Subcutaneous abdominal adipose tissue (tissue), 5 donors: ENCODE measurements at regions not wholly inside any gene's neighbourhood (a gene's known extent, or its start where the extent isn't known, plus 50 kb on each side); places are given as distances from the start of the nearest gene placed in this dataset.

Experiments used
- H3K27ac ChIP-seq: one replicate; pipeline ENCODE4 v1.7.0; 2013; ENCODE audit warnings: low read depth, mild to moderate bottlenecking, inconsistent platforms, low read length, moderate library complexity
- H3K27me3 ChIP-seq, 5 donors: one replicate each; pipeline ENCODE4 v1.7.0; 2013; ENCODE audit warnings: low read length in 5 of 5, inconsistent platforms in 1 of 5; ENCODE audit not compliant: control insufficient read depth in 5 of 5, insufficient read depth in 4 of 5
- H3K36me3 ChIP-seq, 5 donors: one replicate each; pipeline ENCODE4 v1.7.0; 2013; ENCODE audit warnings: low read length in 5 of 5; ENCODE audit not compliant: control insufficient read depth in 5 of 5, insufficient read depth in 5 of 5
- H3K4me1 ChIP-seq, 5 donors: one replicate each; pipeline ENCODE4 v1.7.0; 2013; ENCODE audit warnings: low read length in 5 of 5, mild to moderate bottlenecking in 3 of 5, moderate library complexity in 1 of 5; ENCODE audit not compliant: control insufficient read depth in 5 of 5, insufficient read depth in 5 of 5
- H3K4me3 ChIP-seq, 5 donors: one replicate each; pipeline ENCODE4 v1.7.0; 2013; ENCODE audit warnings: low read length in 5 of 5, low read depth in 1 of 5
- H3K9ac ChIP-seq, 5 donors: one replicate each; pipeline ENCODE4 v1.7.0; 2013; ENCODE audit warnings: low read length in 5 of 5, mild to moderate bottlenecking in 4 of 5, moderate library complexity in 3 of 5
- H3K9me3 ChIP-seq, 5 donors: one replicate each; pipeline ENCODE4 v1.7.0; 2013; ENCODE audit warnings: low read length in 5 of 5; ENCODE audit not compliant: control insufficient read depth in 5 of 5
- donor health status: healthy.
- donor health status: healthy.
- donor health status: healthy.
- donor health status: healthy.
- donor health status: healthy.

DNA sequence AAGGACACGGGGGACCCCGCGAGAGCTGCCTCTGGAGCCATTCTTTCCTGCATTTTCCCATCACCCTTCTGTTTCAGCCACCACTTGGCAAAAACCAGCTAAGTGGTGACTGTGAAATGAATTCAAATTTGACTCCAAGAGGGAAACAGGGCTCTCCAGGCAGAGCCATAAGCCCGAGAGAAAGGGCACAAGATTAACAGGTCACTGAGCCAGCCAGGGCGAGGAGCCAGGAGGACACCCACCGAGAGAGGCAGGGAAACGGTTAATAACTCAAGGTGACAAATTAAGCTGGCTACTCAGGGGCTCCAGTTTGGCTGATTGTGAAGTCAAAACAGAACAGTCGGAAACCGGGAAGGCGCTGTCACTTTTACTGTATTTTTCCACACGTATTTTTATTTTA lies 67.8 kb upstream of the SOX9 start:
- Histone ChIP-seq H3K36me3 (no peaks in the 10 kb centered on the region), H3K9ac (no peak overlapping the region), H3K4me3 (no peak overlapping the region), H3K27me3 (peaks cover 3 to 16% (median 11%) of the 10 kb centered on the region in 5 donors), H3K9me3 (no peaks in the 10 kb centered on the region), H3K4me1 (no peaks in the 10 kb centered on the region), H3K27ac (no peak overlapping the region)

DNA sequence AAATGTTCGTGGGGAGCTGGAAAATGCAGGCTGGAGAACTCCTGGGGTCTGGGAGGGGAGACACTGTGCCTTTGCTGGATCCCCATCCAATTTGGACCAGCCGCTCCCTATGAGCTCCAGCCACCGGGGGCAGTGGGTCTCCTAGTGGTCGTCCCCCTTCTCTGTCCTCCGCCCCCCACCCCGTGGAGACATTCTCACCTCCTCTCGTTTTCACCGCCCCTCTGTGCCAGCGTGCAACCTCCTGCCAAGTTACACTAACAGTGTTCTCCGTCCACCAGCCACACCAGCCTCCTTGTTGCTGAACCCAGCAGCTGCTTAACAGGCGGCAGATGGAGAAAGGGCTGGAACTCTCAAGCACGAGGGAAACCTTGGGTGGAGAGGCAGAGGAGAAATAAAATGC lies 67.4 kb upstream of the SOX9 start:
- peaks cover 3 to 16% (median 11%) of the 10 kb centered on the region in 5 donors for H3K27me3 ChIP-seq
- H3K4me1 ChIP-seq: no peaks in the 10 kb centered on the region
- no peak overlapping the region for H3K4me3 ChIP-seq
- no peaks in the 10 kb centered on the region for H3K36me3 ChIP-seq
- H3K27ac ChIP-seq: no peak overlapping the region
- no peaks in the 10 kb centered on the region for H3K9me3 ChIP-seq
- H3K9ac ChIP-seq: no peak overlapping the region

DNA sequence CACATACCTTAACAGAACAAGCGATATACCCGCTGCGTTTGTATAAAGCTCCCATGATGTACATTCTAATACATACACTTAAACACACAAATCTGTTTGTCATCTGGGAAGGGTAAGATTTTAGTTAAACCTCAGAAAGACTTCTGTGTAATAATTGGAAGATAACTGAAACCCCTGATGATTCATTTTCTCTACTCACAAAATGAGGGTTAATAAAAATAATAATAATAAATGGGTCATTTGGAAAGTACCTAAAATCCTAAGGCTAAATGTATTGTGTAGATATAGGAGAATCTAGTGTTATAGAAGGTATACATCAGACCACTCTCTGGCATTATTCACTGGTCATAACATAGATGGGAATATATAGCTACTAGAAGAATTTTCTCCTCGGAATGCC lies 64.7 kb upstream of the SOX9 start:
- Histone ChIP-seq H3K9me3 (no peaks in the 10 kb centered on the region), H3K9ac (no peak overlapping the region), H3K36me3 (no peaks in the 10 kb centered on the region), H3K27ac (no peak overlapping the region), H3K4me3 (no peak overlapping the region), H3K27me3 (peaks cover 3 to 17% (median 11%) of the 10 kb centered on the region in 5 donors), H3K4me1 (peaks cover 0 to 2% (median 0%) of the 10 kb centered on the region in 5 donors)

DNA sequence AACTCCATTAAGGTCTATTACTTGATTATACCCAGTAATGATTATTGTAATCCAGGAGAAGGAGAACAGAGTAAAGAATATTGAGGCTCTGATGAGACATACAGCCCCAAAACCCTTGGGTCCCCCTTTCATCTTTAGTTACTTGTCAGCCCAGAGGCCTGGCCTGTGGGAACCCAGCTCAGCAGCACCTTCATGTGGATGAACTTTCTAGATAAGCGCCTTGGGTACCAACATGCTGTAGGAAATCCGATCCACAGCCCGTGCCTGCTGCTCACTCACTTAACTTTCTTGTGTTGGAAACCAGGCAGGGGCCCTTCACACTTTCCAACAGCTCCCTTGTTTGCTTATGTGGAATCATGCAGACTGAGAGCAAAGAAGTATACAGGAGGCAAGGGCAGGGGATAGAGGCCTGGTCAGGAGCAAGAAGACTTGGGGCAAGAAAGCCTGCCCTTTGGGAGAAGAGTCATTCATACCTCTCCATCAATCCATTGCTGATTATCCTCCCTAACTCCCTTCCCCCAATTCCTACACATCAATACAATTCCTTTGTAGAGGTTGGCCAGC lies 64.0 kb upstream of the SOX9 start:
- Histone ChIP-seq H3K9me3 (no peaks in the 10 kb centered on the region), H3K9ac (no peak overlapping the region), H3K27ac (no peak overlapping the region), H3K27me3 (peaks cover 3 to 17% (median 11%) of the 10 kb centered on the region in 5 donors), H3K36me3 (no peaks in the 10 kb centered on the region), H3K4me1 (peaks cover 0 to 2% (median 0%) of the 10 kb centered on the region in 5 donors), H3K4me3 (no peak overlapping the region)

DNA sequence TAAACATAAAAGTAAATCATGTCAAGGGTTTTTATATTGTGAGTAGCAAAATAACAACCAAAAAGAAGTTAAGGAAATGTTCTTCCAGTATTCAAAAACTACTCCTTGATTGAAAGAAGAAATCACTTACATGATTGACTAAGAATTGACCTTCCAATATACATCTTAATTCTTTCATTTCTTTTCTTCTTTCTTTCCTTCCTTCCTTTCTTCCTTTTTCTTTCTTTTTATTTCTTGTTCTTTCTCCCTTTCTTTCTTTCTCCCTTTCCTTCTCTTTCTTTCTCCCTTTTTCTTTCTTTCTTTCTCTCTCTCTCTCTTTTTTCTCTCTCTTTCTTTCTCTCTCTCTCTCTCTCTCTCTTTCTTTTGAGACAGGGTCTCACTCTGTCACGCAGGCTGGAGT lies 60.7 kb upstream of the SOX9 start:
- no peaks in the 10 kb centered on the region for H3K9me3 ChIP-seq
- H3K4me3 ChIP-seq: no peak overlapping the region
- no peak overlapping the region for H3K27ac ChIP-seq
- no peaks in the 10 kb centered on the region for H3K36me3 ChIP-seq
- peaks cover 0 to 20% (median 12%) of the 10 kb centered on the region in 5 donors for H3K4me1 ChIP-seq
- no peak overlapping the region for H3K9ac ChIP-seq
- peaks cover 0 to 6% (median 0%) of the 10 kb centered on the region in 5 donors for H3K27me3 ChIP-seq

DNA sequence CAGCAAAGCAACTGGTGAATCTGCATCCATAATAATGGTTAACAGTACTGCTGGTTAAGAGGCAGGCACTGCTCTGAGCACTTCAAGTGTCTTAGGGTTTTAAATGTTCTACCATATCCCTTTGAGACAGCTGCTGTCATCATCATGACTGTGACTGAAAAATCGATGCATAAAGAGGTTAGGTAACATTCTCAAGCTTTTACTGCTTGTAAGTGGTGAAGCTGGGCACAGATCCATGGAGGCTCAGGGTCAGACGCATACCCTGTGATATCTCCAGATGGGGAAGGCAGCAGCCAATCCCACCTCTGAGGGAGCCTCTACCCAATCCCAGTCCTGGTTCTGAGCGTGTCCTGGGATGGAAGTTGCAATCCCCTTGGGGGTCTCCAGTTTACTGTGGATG lies 57.6 kb upstream of the SOX9 start:
- no peak overlapping the region for H3K9ac ChIP-seq
- H3K27ac ChIP-seq: no peak overlapping the region

DNA sequence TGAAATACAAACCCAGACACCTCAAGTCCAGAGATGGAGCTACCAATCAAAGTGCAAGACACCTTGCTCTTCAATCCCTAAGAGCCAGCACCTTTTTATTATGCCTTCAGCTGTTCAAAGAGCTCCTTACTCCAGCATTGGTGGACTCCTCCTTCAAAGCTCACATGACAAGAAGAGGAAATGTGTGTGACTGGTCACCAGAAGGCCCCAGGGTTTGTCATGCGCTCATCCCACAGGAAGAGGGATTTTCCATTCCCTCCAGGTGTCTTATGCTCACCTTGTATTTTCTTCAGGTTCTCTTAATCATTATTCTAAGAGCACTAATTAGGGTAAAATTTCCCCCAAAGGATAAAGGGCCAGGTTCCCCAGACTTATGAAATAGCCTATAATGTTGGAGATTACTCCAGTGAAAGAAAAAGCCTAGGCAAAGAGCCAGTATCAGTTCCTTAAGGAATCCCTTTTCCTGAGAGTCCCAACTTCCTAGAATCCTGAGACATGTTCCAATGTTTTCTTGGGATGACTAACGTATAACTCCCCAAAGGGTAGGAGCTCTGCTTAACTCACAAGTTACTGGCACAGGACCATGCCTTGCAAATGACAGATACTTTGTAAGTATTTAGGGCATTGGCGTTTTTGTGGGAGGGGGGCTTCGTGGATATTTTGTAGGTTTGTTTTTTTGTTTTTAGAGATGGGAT lies 56.9 kb upstream of the SOX9 start:
- Histone ChIP-seq H3K4me3 (no peak overlapping the region), H3K9me3 (no peaks in the 10 kb centered on the region), H3K36me3 (no peaks in the 10 kb centered on the region), H3K4me1 (peaks cover 0 to 20% (median 12%) of the 10 kb centered on the region in 5 donors), H3K9ac (no peak overlapping the region), H3K27ac (peak overlapping the region; percentile 11), H3K27me3 (peaks cover 0 to 1% (median 0%) of the 10 kb centered on the region in 5 donors)

More for the DNA sequence above, 57.6 kb upstream of the SOX9 start:
- H3K9me3 ChIP-seq: no peaks in the 10 kb centered on the region
- peaks cover 0 to 6% (median 0%) of the 10 kb centered on the region in 5 donors for H3K27me3 ChIP-seq
- H3K36me3 ChIP-seq: no peaks in the 10 kb centered on the region
- H3K4me3 ChIP-seq: no peak overlapping the region
- H3K4me1 ChIP-seq: peaks cover 0 to 20% (median 12%) of the 10 kb centered on the region in 5 donors

DNA sequence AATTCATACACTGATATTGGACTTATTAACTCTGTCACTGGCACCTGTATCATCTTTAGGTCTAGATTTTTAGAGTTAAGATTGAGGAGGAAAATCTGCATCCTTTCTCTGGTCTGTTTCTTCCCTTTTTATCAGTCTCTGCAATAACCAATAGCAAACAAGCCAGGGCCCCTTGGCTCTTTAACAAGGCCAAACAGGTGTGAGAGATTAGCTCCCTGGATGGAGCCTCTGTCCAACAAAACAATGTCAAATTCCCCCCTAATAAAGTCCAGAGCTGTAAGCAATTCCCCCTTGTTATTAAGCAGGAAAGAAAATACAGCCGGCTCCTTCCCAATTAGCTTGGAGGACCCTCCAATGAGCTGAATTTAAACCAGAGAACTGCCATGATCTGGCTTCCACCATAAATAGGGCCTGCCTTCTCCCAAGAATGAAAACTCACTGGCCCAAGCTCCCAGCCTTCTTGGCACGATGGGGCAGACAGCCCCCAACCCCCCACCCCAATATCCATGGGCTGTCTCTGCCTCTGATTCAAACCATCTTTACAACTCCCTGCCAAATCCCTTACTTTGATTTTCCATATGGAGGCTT lies 56.1 kb upstream of the SOX9 start:
- peaks cover 0 to 19% (median 12%) of the 10 kb centered on the region in 5 donors for H3K4me1 ChIP-seq
- no peaks in the 10 kb centered on the region for H3K9me3 ChIP-seq
- no peaks in the 10 kb centered on the region for H3K36me3 ChIP-seq
- no peak overlapping the region for H3K27ac ChIP-seq
- no peak overlapping the region for H3K4me3 ChIP-seq
- no peaks in the 10 kb centered on the region for H3K27me3 ChIP-seq
- no peak overlapping the region for H3K9ac ChIP-seq

DNA sequence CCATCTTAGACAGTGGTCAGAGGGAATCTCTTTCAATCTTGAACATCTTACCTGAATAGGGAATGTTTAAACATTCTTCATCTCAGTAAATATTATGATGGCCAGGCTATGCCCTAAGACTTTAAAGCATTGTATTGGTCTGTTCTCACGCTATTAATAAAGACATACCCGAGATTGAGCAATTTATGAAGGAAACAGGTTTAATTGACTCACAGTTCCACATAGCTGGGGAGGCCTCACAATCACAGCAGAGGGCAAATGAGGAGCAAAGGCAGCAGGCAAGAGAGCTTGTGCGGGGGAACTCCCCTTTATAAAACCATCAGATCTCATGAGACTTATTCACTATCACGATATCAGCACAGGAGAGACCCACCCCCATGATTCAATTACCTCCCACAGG lies 55.3 kb upstream of the SOX9 start:
- Histone ChIP-seq H3K27me3 (no peaks in the 10 kb centered on the region), H3K9ac (no peak overlapping the region), H3K4me3 (no peak overlapping the region), H3K36me3 (no peaks in the 10 kb centered on the region), H3K9me3 (no peaks in the 10 kb centered on the region), H3K4me1 (peaks cover 0 to 18% (median 12%) of the 10 kb centered on the region in 5 donors), H3K27ac (no peak overlapping the region)

DNA sequence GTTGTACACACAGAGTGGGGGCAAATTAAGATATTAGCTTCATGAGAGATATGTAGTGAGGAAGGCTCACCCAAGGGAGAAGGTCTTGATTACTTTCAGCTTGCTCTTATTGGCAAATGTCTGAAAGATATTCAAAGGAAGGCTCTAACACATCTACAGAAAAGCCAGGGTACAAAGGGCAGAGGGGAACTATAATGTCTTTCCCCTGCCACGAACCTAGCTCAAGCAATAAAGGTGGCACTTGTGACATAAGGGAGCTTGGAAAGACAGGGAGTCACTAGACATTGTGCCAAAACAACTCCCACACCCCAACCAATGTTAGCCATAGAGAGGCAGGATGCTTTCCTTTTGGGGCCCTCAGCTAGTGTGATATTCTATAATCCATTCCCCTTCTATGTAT lies 52.2 kb upstream of the SOX9 start:
- Histone ChIP-seq H3K27me3 (peaks cover 0 to 6% (median 0%) of the 10 kb centered on the region in 5 donors), H3K27ac (no peak overlapping the region), H3K36me3 (no peaks in the 10 kb centered on the region), H3K9me3 (no peaks in the 10 kb centered on the region), H3K4me1 (peaks cover 0 to 8% (median 6%) of the 10 kb centered on the region in 5 donors), H3K9ac (no peak overlapping the region), H3K4me3 (no peak overlapping the region)
